ENCODE measurements at regions not wholly inside any gene's neighbourhood (a gene's known extent, or its start where the extent isn't known, plus 50 kb on each side); places are given as distances from the start of the nearest gene placed in this dataset.

DNA sequence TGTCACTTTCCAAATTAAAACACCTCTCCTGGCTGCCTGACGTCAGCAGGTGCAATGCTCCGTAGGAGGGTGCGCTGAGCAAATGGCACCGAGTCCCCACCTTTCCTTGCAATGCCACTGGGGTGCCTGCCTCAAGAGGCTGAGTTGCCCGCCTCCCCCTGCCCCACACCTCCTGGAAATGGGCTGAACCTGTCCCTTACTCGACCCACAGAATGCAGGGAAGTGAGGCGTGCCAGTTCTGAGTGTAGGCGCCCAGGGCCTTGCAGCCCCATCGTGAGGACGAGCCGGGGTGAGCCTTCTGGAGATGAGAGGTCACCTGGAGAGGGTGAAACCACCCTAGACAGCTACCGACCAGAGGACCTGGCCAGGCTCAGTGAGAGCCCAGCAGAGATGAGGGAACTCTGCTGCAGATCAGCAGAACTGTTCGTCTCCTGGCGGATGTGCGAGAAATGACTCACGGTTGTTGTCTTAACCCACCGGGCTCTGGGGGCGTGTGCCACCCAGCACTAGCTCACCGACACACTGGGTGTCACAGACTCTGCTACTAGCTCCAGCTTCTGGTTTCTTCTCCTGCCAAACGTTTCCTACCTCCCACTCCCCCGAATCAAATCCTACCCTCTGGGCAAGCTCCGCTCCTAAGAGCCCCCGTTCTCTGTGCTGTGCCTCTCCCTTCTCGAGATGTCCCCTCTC is 168.7 kb upstream of the HDAC4 start:
- Mint-ChIP-seq H3K27me3 (ENCODE audit: low read depth) (peaks cover 8% of the 10 kb centered on the region), H3K4me1 (peaks cover 24% of the 10 kb centered on the region), H3K27ac (peak overlapping the region in 1 of 3 experiments; percentile 65), H3K4me3 (no peak overlapping the region), H3K36me3 (ENCODE audit: low read depth) (no peaks in the 10 kb centered on the region), H3K9me3 (no peaks in the 10 kb centered on the region)
- TF ChIP-seq, protein P1, sequence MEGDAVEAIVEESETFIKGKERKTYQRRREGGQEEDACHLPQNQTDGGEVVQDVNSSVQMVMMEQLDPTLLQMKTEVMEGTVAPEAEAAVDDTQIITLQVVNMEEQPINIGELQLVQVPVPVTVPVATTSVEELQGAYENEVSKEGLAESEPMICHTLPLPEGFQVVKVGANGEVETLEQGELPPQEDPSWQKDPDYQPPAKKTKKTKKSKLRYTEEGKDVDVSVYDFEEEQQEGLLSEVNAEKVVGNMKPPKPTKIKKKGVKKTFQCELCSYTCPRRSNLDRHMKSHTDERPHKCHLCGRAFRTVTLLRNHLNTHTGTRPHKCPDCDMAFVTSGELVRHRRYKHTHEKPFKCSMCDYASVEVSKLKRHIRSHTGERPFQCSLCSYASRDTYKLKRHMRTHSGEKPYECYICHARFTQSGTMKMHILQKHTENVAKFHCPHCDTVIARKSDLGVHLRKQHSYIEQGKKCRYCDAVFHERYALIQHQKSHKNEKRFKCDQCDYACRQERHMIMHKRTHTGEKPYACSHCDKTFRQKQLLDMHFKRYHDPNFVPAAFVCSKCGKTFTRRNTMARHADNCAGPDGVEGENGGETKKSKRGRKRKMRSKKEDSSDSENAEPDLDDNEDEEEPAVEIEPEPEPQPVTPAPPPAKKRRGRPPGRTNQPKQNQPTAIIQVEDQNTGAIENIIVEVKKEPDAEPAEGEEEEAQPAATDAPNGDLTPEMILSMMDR (IDR thresholded peaks at IDR 0.05; ENCODE audit: unreplicated experiment in 3 of 3), result no peak

DNA sequence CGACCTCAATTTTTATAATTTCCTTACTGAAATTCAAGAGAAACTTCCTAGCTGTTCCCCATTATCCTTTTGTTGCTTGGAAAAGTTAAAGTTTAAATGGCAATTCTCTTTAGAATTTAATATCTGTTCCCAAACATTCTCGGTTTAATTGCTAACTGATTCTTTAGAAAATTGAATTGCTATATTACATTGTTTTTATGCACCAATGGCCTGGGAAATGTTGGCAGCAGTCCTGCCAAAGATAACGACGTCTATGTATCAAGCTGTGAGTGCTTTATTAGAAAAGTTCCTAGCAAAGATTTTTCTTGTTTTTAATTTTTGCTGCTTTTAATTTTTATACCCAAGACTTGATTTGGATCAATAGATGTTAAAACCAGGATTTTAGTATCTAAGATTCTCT is 167.8 kb upstream of the HDAC4 start:
- Mint-ChIP-seq H3K4me3 (no peak overlapping the region), H3K36me3 (ENCODE audit: low read depth) (no peaks in the 10 kb centered on the region), H3K4me1 (peaks cover 22% of the 10 kb centered on the region), H3K9me3 (no peaks in the 10 kb centered on the region), H3K27me3 (ENCODE audit: low read depth) (peaks cover 8% of the 10 kb centered on the region), H3K27ac (peak overlapping the region in 2 of 3 experiments; percentile 60 to 65)
- TF ChIP-seq, protein P1 (IDR thresholded peaks at IDR 0.05; ENCODE audit: unreplicated experiment in 3 of 3), result no peak

DNA sequence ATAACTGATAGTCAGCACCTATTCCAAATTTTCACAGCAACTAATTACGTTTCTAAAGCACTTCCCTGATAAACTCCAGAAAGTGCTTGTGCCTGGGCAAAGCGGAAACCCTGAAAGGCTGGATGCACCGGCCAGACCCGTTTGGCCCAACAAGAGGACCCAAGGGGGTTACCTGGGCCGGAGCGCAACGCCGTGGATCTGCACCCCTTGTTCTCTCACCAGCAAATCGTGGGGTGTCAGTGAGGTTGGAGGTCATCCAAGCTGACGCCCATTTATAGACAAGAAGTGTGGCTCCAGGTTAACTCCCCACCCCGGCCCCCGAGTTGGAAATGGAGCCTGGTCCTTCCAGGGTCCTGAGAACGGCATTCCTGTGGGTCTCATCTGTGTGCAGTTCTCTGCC is 167.0 kb upstream of the HDAC4 start:
- Mint-ChIP-seq H3K36me3 (ENCODE audit: low read depth) (no peaks in the 10 kb centered on the region), H3K4me3 (no peak overlapping the region), H3K27ac (peak overlapping the region in 1 of 3 experiments; percentile 60), H3K4me1 (peaks cover 20% of the 10 kb centered on the region), H3K9me3 (no peaks in the 10 kb centered on the region), H3K27me3 (ENCODE audit: low read depth) (peaks cover 14% of the 10 kb centered on the region)
- TF ChIP-seq, protein P1 (IDR thresholded peaks at IDR 0.05; ENCODE audit: unreplicated experiment in 3 of 3), result no peak

DNA sequence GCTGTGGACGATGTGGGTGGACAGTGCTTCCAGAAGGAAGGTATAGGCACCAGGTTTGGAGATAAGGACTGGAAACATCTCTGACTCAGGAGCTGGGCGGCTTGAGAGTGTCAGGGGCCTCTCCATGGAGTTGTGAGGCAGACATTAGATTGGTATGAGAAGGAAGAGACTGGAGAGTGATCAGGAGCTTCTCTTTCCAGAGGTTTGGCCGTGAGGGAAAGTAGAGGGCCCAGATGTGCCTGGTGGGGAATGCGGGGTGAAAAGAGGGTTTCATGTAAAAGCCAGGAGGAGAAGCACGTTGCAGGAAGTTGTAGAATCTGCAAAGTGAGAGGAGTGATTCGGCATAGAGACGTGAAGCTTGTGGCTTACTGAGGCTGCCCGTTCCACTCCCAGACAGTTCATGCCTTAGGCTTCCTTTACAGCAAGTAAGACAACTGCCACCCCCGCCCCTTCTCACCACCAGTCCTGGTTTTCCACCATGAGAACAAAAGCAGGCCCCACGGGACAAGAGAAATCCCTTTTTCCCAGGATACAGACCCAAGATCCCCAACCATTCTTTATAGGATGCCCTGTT is 166.3 kb upstream of the HDAC4 start:
- Mint-ChIP-seq H3K27me3 (ENCODE audit: low read depth) (peaks cover 16% of the 10 kb centered on the region), H3K27ac (no peak overlapping the region), H3K4me1 (peaks cover 17% of the 10 kb centered on the region), H3K9me3 (no peaks in the 10 kb centered on the region), H3K4me3 (no peak overlapping the region), H3K36me3 (ENCODE audit: low read depth) (no peaks in the 10 kb centered on the region)
- TF ChIP-seq, protein P1 (IDR thresholded peaks at IDR 0.05; ENCODE audit: unreplicated experiment in 3 of 3), result no peak

DNA sequence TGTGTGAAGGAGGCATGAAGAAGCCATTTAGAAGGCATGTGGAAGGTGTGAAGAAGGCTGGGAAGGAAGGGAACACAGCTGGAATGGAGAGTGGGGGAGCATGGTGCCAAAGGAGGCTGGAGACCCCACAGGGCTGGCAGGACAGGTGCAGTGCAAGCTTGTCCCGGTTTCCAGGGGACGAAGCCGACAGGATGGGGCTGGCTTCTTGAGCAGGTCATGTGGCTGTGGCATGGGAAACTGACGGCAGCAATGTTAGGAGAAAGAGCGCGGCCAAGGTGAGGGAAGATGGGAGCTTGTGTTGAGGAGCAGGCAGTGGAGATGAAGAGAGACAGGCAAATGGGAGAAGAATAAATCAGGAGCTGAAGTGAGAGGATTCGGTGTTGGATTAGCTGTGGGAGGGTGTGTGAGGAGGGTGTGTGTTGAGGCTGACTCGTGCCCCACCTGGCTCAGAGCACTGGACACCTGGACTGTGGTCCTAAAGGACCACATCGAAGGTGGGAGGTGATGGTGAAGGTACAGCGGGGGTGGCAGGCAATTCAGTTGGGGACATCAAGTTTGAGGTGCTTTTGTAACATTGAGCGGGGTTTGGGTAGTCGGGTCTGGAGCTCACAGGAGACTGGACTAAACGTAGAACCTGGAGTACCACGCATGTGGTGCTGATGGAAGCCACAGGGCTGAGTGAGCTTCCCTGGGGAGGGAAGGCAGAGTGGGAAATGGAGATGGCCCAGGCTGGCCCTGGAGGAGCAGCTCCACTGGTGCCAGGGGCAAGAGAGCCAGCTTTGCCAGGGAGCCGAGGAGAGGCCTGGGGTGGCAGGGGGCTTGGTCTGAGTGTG is 165.6 kb upstream of the HDAC4 start:
- Mint-ChIP-seq H3K4me1 (peaks cover 17% of the 10 kb centered on the region), H3K36me3 (ENCODE audit: low read depth) (no peaks in the 10 kb centered on the region), H3K27ac (no peak overlapping the region), H3K27me3 (ENCODE audit: low read depth) (peaks cover 16% of the 10 kb centered on the region), H3K9me3 (no peaks in the 10 kb centered on the region), H3K4me3 (no peak overlapping the region)
- TF ChIP-seq, protein P1 (IDR thresholded peaks at IDR 0.05; ENCODE audit: unreplicated experiment in 3 of 3), result no peak

Data from nephron (organoid).